Kidney (tissue), 13 donors: ENCODE measurements at regions not wholly inside any gene's neighbourhood (a gene's known extent, or its start where the extent isn't known, plus 50 kb on each side); places are given as distances from the start of the nearest gene placed in this dataset.

Source experiments
- DNase-seq, 5 donors: peaks; one replicate each; pipeline ENCODE4 v3.0.0-alpha.2; 2013 to 2020
- FAIRE-seq: peaks from 2 replicates; lab custom pipeline; 2012; peaks lifted over from hg19 to GRCh38; lab: Jason Lieb, UNC
- H3K27ac ChIP-seq, 2 donors: one replicate each; pipeline ENCODE4 v1.7.0; 2013; ENCODE audit warnings: low read depth in 2 of 2, low read length in 2 of 2, inconsistent platforms in 1 of 2
- H3K27me3 ChIP-seq: one replicate; pipeline ENCODE4 v1.7.1; 2013; ENCODE audit warnings: low read length, inconsistent platforms; ENCODE audit not compliant: control insufficient read depth, insufficient read depth
- H3K36me3 ChIP-seq, 3 donors: one replicate each; pipeline versions ENCODE4 v1.7.0 to v1.7.1; 2013; ENCODE audit warnings: low read length in 3 of 3, control low read depth in 1 of 3, inconsistent platforms in 1 of 3; ENCODE audit not compliant: insufficient read depth in 3 of 3, control insufficient read depth in 2 of 3
- H3K4me1 ChIP-seq, 3 donors: one replicate each; pipeline versions ENCODE4 v1.7.0 to v1.7.1; 2013; ENCODE audit warnings: low read length in 3 of 3, inconsistent platforms in 1 of 3, low read depth in 1 of 3; ENCODE audit not compliant: control insufficient read depth in 2 of 3, insufficient read depth in 2 of 3
- H3K4me3 ChIP-seq, 3 donors: one replicate each; pipeline versions ENCODE4 v1.7.0 to v1.8.1; 2013; ENCODE audit warnings: low read length in 3 of 3, control low read depth in 1 of 3, inconsistent platforms in 1 of 3
- H3K9ac ChIP-seq, 3 donors: one replicate each; pipeline versions ENCODE4 v1.7.0 to v1.7.1; 2013; ENCODE audit warnings: low read length in 3 of 3, control low read depth in 1 of 3, inconsistent platforms in 1 of 3
- H3K9me3 ChIP-seq, 3 donors: one replicate each; pipeline versions ENCODE4 v1.7.0 to v1.7.1; 2013; ENCODE audit warnings: low read length in 3 of 3, control low read depth in 1 of 3, inconsistent platforms in 1 of 3; ENCODE audit not compliant: control insufficient read depth in 2 of 3, insufficient read depth in 1 of 3
- intact Hi-C: fragments of 100-400 bp; cut with DNase I; formaldehyde crosslinking; loops from one replicate; pipeline ENCODE4 v1.11.1; 2022
- TF ChIP-seq, protein P1 (sequence below): IDR thresholded peaks from 3 replicates; pipeline ENCODE4 v1.5.1; 2012; ENCODE audit warnings: mild to moderate bottlenecking, moderate library complexity, borderline replicate concordance; ENCODE audit not compliant: insufficient read depth; ENCODE audit errors: extremely low read depth
- donor health status: control.
- donor health status: control.
- donor health status: control.
- donor health status: control.
- donor health status: control.
- donor health status: DM: yes; HTN: yes; CAD: no.
- donor health status: Normal renal cell carcinoma (clear cell type).

DNA sequence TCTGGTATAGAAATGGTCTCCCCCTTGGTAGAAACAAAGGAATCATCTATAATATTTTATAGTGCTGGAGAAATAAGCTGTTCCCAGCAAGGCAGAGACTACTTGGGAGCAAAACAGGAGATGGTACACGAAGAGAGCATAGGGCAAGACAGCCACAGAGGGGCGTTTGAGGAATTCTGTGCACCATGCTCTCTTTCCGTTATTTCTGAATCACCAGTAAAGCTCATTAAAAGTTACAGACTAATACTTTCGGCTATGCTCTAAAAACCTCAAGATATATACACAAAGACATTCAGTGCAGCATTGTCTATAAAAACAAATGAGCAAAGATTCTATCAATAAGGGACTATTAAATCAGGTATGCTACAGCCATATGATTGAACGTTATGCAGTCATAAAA lies 68.5 kb upstream of the FHIP2A start:
- no peak overlapping the region for H3K27ac ChIP-seq
- no peaks in the 10 kb centered on the region for H3K27me3 ChIP-seq

DNA sequence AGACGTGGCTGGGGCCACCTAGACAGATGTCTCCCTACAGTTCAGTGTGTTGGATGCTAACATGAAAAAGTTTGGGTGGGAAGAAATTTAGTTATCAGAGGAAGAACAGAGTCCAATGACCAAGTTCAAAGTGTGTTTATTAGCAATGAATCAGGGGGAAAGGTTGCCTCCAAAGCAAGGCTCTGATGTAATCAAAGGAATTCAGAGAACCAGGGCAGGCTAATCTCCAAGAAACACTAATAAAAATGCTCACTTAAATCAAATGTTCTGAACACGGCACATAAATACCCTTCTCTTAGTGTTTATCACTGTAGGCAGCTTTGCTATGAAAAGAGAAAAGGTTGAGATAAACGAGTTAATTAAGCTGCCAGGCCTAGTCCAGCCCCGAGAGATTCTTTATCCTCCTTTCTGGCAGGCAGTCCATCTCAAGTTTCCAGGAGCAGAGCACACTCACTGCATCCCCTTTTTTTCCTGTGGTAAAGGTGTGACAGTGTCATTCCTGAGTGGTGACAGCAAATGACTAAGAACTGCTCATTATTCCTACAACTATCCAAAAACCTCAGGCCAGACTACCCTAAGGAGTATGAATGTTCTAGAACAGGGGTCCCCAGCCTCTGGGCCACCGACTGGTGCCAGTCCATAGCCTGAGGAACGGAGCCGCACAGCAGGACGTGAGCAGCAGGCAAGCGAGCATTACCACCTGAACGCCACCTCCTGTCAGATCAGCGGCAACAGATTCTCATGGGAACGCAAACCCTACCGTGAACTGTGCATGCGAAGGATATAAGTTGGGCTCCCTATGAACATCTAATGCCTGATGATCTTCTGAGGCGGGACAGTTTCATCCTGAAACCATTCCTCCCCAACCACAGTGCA lies 66.9 kb upstream of the FHIP2A start:
- Histone ChIP-seq H3K4me1 (peaks cover 0 to 11% (median 0%) of the 10 kb centered on the region in 3 donors), H3K4me3 (no peak overlapping the region), H3K27me3 (no peaks in the 10 kb centered on the region), H3K36me3 (no peaks in the 10 kb centered on the region), H3K9ac (peak overlapping the region in 1 of 3 donors; percentile 4), H3K9me3 (no peaks in the 10 kb centered on the region), H3K27ac (peak overlapping the region; percentile 61 to 72)
- intact Hi-C loops = no loop called here
- TF ChIP-seq, protein P1, sequence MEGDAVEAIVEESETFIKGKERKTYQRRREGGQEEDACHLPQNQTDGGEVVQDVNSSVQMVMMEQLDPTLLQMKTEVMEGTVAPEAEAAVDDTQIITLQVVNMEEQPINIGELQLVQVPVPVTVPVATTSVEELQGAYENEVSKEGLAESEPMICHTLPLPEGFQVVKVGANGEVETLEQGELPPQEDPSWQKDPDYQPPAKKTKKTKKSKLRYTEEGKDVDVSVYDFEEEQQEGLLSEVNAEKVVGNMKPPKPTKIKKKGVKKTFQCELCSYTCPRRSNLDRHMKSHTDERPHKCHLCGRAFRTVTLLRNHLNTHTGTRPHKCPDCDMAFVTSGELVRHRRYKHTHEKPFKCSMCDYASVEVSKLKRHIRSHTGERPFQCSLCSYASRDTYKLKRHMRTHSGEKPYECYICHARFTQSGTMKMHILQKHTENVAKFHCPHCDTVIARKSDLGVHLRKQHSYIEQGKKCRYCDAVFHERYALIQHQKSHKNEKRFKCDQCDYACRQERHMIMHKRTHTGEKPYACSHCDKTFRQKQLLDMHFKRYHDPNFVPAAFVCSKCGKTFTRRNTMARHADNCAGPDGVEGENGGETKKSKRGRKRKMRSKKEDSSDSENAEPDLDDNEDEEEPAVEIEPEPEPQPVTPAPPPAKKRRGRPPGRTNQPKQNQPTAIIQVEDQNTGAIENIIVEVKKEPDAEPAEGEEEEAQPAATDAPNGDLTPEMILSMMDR = no peak
- no peak for FAIRE-seq
- peak in 3 of 5 donors; percentile 55 to 77 (median 77) for DNase-seq

More for the DNA sequence above, 68.5 kb upstream of the FHIP2A start:
- intact Hi-C loops = no loop called here
- Histone ChIP-seq H3K9ac (no peak overlapping the region), H3K9me3 (no peaks in the 10 kb centered on the region), H3K36me3 (no peaks in the 10 kb centered on the region), H3K4me1 (peaks cover 0 to 17% (median 0%) of the 10 kb centered on the region in 3 donors), H3K4me3 (no peak overlapping the region)
- DNase-seq (no peak), FAIRE-seq (no peak)
- TF ChIP-seq, protein P1 = no peak

DNA sequence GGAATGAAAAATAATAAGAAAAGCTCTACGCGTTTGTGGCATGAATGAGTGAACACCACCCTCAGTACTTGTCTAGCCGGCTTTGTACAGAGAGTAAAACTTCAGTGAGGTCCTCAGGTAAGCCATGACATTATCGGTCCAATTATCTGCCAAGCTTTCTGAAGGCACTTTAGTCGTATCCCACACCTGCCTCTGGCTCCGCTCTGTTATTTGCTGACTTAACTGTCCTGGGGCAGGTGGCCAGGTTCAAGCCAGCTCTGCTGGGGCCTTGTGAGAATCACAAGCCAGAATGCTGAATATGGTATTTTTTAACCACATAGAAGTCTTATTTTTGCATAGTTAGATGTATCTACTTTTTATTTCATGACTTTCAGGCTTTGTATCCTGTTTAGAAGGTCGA lies 66.0 kb upstream of the FHIP2A start:
- Histone ChIP-seq H3K4me3 (no peak overlapping the region), H3K27ac (peak overlapping the region in 1 of 2 donors; percentile 29), H3K9ac (no peak overlapping the region), H3K27me3 (no peaks in the 10 kb centered on the region), H3K9me3 (no peaks in the 10 kb centered on the region), H3K36me3 (no peaks in the 10 kb centered on the region), H3K4me1 (peaks cover 0 to 11% (median 0%) of the 10 kb centered on the region in 3 donors)
- FAIRE-seq (no peak), DNase-seq (no peak)
- TF ChIP-seq, protein P1 = no peak
- intact Hi-C loops = no loop called here
